VCaP (cell line): ENCODE measurements at regions not wholly inside any gene's neighbourhood (a gene's known extent, or its start where the extent isn't known, plus 50 kb on each side); places are given as distances from the start of the nearest gene placed in this dataset.

ENCODE experiments used
- H3K27ac ChIP-seq: fragments of 450-650 bp; 2 replicates; pipeline ENCODE4 v1.5.1; 2017
- TF ChIP-seq, protein P1 (sequence below): fragments of 450-650 bp; conservative IDR thresholded peaks from 2 replicates; pipeline ENCODE4 v1.5.1; 2017; ENCODE audit warnings: mild to moderate bottlenecking, moderate library complexity

DNA sequence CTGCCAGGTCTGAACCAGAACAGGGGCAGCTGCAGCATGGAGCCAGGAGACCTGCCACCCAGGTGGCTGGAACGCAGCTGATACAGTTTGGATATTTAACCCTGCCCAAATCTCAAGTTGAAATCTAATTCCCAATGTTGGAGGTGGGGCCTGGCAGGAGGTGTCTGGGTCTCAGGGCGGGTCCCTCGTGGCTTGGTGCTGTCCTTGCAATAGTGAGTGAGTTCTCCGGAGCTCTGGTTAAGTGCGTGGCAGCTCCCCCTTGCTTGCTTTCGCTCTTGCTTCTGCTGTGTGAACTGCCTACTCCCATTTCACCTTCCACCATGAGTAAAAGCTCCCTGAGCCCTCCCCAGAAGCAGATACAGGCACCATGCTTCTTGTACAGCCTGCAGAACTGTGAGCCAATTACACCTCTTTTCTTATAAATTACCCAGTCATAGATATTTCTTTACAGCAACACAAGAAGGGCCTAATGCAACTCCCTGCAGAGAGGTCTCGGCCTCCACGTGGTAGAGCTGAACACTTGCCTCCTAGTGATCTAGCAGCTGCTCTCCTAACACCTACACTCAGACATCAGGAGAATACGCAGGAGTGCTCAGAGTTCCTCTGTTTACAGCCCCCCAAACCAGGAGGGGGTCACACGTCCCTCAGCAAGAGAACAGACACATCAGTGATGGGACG is 203.7 kb downstream of the CTTN start:
- no peak overlapping the region for H3K27ac ChIP-seq
- TF ChIP-seq, protein P1, sequence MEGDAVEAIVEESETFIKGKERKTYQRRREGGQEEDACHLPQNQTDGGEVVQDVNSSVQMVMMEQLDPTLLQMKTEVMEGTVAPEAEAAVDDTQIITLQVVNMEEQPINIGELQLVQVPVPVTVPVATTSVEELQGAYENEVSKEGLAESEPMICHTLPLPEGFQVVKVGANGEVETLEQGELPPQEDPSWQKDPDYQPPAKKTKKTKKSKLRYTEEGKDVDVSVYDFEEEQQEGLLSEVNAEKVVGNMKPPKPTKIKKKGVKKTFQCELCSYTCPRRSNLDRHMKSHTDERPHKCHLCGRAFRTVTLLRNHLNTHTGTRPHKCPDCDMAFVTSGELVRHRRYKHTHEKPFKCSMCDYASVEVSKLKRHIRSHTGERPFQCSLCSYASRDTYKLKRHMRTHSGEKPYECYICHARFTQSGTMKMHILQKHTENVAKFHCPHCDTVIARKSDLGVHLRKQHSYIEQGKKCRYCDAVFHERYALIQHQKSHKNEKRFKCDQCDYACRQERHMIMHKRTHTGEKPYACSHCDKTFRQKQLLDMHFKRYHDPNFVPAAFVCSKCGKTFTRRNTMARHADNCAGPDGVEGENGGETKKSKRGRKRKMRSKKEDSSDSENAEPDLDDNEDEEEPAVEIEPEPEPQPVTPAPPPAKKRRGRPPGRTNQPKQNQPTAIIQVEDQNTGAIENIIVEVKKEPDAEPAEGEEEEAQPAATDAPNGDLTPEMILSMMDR, result no peak

DNA sequence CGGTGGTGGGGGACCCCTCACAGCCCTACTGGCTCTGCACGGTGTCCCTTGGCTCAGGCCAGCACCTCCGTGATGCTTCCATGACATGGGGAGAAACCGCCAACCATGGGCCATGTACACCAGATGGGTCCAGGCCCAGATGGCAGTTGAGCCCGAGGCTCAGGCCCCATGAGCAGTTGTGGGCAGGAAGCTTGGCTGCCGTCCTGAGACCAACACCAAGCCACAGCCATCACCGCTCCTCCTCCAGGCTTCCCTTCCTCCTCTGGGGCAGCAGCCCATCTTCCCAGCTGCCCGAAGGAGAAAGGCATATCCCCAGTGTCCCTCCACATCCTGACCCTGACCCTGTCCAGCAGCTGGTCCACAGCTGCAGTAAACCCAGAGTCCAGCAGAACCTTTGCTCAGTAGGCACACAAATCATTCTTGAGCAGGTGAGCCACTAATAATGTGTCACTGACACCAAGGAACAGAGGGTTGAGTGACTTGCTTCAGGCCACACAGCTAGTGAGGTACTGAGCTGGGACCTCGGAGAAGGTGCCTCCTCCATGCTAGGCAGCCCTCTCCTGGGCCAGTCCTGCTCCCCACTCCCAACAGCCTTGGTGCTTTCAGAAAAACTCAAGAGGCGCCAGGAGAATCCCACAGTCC is 204.9 kb downstream of the CTTN start:
- no peak overlapping the region for H3K27ac ChIP-seq
- TF ChIP-seq, protein P1, result no peak

DNA sequence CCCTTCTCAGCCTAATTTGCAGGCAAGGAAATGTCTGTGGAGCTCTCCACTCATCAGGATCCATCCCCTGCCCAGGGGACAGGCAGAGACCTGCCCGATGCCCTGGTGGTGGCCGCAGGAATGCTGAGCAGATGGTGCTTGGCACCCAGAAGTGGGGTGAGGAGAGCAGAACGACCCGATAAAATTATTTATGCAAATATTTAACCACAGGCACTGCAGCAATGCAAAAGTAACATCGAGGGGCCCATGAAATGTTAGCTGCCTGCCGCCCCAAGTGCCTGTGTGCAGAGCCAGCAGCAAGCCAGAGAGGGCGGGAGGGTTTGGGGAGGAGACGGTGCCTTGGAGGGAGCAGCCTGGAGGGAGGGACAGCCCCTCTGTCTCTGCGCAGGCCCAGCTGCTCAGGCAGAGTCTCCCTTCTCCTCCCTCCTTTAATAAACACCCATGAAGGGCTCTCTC is 205.5 kb downstream of the CTTN start:
- H3K27ac ChIP-seq, result no peak overlapping the region
- TF ChIP-seq, protein P1, result no peak

DNA sequence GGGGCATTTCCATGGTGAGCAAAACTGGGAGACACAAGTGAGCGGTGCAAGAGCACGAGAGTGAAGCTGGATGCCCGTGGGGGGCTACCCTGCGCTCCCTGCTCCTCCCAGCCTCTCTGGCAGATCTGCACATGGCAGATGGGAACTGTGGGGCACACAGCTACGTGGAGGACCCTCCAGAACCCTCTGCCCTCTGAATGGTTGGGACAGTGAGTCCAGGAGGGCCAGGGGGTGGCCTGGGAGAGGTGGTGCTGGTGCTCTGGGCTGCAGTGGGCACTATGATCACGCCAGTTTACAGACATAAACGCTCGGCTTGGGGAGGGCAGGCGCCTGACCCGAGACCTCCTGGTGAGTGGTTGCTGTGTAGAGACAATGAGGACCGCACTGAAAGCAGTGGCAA is 205.9 kb downstream of the CTTN start:
- TF ChIP-seq, protein P1, result no peak
- no peak overlapping the region for H3K27ac ChIP-seq

DNA sequence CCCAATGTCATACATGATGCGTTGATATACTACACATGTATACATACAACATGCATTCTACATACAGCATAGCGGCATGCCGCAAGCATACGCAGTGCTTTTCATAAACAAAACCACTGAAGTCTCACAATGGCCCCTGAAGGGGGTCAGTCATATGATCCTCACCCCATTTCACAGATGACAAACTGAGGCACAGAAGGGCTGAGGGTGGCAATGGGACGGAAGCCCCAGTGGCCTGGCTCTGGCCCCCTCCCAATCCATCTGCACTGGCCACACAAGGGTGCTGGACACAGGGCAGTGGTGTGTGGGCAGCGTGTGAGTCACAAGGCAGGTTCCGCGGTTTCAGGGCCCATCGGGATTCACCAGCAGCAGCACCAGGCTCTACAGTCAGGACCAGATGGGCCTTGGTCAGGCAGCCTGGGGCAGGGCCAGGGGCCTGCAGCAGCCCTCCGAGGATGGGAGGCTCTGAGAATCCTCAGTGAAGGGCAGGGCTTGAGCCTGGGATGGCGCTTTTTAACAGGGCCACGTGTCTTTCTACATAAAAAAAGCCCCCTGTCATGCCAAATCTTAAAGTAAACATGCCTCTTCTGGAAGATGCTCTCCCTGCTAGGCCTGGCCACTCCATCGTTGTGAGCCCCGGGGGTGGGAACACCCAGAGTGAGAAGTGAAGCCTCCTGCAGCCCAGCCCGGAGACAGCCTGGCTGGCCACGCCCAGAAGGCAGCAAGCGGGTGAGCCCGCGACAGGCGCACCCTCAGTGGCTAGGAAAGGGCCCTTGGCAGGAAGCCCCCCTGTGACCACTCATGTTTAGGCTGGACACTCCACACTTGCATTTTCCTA is 206.5 kb downstream of the CTTN start:
- TF ChIP-seq, protein P1, result no peak
- no peak overlapping the region for H3K27ac ChIP-seq

DNA sequence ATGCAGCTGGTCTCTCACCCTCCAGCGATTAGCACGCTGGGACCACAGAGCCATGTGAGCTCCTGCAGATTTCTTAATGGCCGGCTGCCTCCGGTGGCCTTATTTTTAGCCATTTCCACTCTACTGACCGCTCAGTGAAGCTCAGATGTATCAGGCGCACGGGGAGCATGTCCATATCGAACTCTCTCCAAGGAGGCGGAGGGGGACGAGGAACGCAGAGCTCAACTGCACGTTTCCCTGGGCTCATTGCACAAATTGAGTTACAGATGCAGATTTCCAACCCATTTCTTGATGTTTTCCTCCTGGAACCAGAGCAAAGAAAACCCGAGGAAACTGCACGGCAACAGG is 207.1 kb downstream of the CTTN start:
- TF ChIP-seq, protein P1, result no peak
- no peak overlapping the region for H3K27ac ChIP-seq

DNA sequence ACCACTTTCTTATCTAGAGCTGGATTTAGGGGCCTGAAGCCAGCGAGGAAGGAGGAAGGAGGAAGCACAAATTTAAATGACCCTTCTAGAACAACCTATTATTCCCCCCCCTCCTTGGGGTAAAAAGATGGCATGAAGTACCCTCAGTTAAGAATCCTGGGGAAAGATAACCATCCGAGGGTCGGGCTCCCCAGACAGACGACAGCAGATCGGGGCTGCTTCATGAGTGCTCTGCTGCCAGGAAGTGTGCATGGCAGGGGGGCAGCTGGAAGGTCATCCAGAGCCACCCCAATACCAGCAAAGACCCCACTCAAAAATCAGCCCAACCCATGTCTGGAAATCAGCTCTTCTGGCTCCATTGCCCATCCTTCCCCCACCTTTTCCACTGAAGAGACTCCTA is 207.5 kb downstream of the CTTN start:
- TF ChIP-seq, protein P1, result no peak
- no peak overlapping the region for H3K27ac ChIP-seq
